Tibial artery (tissue), 4 donors: ENCODE measurements at regions not wholly inside any gene's neighbourhood (a gene's known extent, or its start where the extent isn't known, plus 50 kb on each side); places are given as distances from the start of the nearest gene placed in this dataset.

Source experiments
- DNase-seq, 2 donors: peaks; one replicate each; pipeline ENCODE4 v3.0.0-alpha.2; 2019
- H3K27ac ChIP-seq, 2 donors: fragments of 200-600 bp; sonication (generic) in 1 of 2; 1 replicate in 1 of 2; 2 replicates in 1 of 2; pipeline ENCODE4 v1.5.1; 2018 to 2019; ENCODE audit warnings: mild to moderate bottlenecking in 1 of 2
- H3K27me3 ChIP-seq, 2 donors: fragments of 200-600 bp; sonication (generic) in 1 of 2; one replicate each; pipeline versions ENCODE4 v1.5.1 to v1.6.0; 2016 to 2019
- H3K36me3 ChIP-seq, 3 donors: fragments of 200-600 bp; sonication (generic) in 2 of 3; one replicate each; pipeline ENCODE4 v1.5.1; 2016 to 2019; ENCODE audit warnings: mild to moderate bottlenecking in 2 of 3
- H3K4me1 ChIP-seq, 4 donors: fragments of 200-600 bp; sonication (generic) in 2 of 4; 1 replicate in 3 of 4; 2 replicates in 1 of 4; pipeline ENCODE4 v1.5.1; 2016 to 2019
- H3K4me3 ChIP-seq, 2 donors: fragments of 200-600 bp; sonication (generic) in 1 of 2; 1 replicate in 1 of 2; 2 replicates in 1 of 2; pipeline ENCODE4 v1.5.1; 2018 to 2019; ENCODE audit warnings: mild to moderate bottlenecking in 2 of 2
- H3K9me3 ChIP-seq, 3 donors: fragments of 200-600 bp; sonication (generic) in 1 of 3; one replicate each; pipeline ENCODE4 v1.5.1; 2016 to 2019
- CTCF ChIP-seq, 2 experiments: fragments of 200-600 bp in 1 of 2; fragments of 450-650 bp in 1 of 2; IDR thresholded peaks; one replicate each; pipeline ENCODE4 v1.5.1; 2017 to 2019; ENCODE audit warnings: antibody characterized with exemption in 2 of 2, mild to moderate bottlenecking in 1 of 2, moderate library complexity in 1 of 2
- intact Hi-C: fragments of 100-400 bp; cut with DNase I; formaldehyde crosslinking; loops from one replicate; pipeline ENCODE4 v1.15.0; 2023; ENCODE audit warnings: low total_unique reads

- DNase-seq: no peak
- TF ChIP-seq CTCF (IDR thresholded peaks at IDR 0.05): no peak
- no peaks in the 10 kb centered on the region for H3K4me1 ChIP-seq
- H3K36me3 ChIP-seq: no peaks in the 10 kb centered on the region
- no peak overlapping the region for H3K27ac ChIP-seq
- intact Hi-C loops: no loop called here
- H3K4me3 ChIP-seq: no peak overlapping the region
- H3K27me3 ChIP-seq: no peaks in the 10 kb centered on the region
- peaks cover 0 to 9% (median 0%) of the 10 kb centered on the region in 3 donors for H3K9me3 ChIP-seq
Observed at GRCh38 chr13:22561581-22561980, 619.2 kb upstream of the SGCG start.

GRCh38 chr13:22562116-22562515, 618.7 kb upstream of the SGCG start:
- H3K4me3 ChIP-seq: no peak overlapping the region
- H3K4me1 ChIP-seq: no peaks in the 10 kb centered on the region
- intact Hi-C loops: no loop called here
- peaks cover 0 to 9% (median 0%) of the 10 kb centered on the region in 3 donors for H3K9me3 ChIP-seq
- no peak overlapping the region for H3K27ac ChIP-seq
- no peaks in the 10 kb centered on the region for H3K27me3 ChIP-seq
- DNase-seq: no peak
- no peak for TF ChIP-seq CTCF (IDR thresholded peaks at IDR 0.05)
- no peaks in the 10 kb centered on the region for H3K36me3 ChIP-seq

- H3K4me1 ChIP-seq: no peaks in the 10 kb centered on the region
- H3K4me3 ChIP-seq: no peak overlapping the region
- intact Hi-C loops: no loop called here
- no peaks in the 10 kb centered on the region for H3K36me3 ChIP-seq
- DNase-seq: no peak
- H3K9me3 ChIP-seq: peaks cover 0 to 9% (median 0%) of the 10 kb centered on the region in 3 donors
- H3K27me3 ChIP-seq: no peaks in the 10 kb centered on the region
- H3K27ac ChIP-seq: no peak overlapping the region
- no peak for TF ChIP-seq CTCF (IDR thresholded peaks at IDR 0.05)
Observed at GRCh38 chr13:22563272-22563671, 617.5 kb upstream of the SGCG start.

GRCh38 chr13:22569811-22570210, 611.0 kb upstream of the SGCG start:
- intact Hi-C loops: no loop called here
- H3K9me3 ChIP-seq: peaks cover 0 to 2% (median 0%) of the 10 kb centered on the region in 3 donors
- TF ChIP-seq CTCF (IDR thresholded peaks at IDR 0.05): no peak
- no peaks in the 10 kb centered on the region for H3K27me3 ChIP-seq
- H3K4me3 ChIP-seq: no peak overlapping the region
- H3K36me3 ChIP-seq: no peaks in the 10 kb centered on the region
- H3K4me1 ChIP-seq: no peaks in the 10 kb centered on the region
- no peak for DNase-seq
- H3K27ac ChIP-seq: no peak overlapping the region

GRCh38 chr13:22589880-22590279, 590.9 kb upstream of the SGCG start:
- H3K27me3 ChIP-seq: no peaks in the 10 kb centered on the region
- no peaks in the 10 kb centered on the region for H3K4me1 ChIP-seq
- H3K27ac ChIP-seq: no peak overlapping the region
- intact Hi-C loops: no loop called here
- DNase-seq: no peak
- peaks cover 0 to 3% (median 0%) of the 10 kb centered on the region in 3 donors for H3K9me3 ChIP-seq
- H3K4me3 ChIP-seq: no peak overlapping the region
- no peaks in the 10 kb centered on the region for H3K36me3 ChIP-seq
- no peak for TF ChIP-seq CTCF (IDR thresholded peaks at IDR 0.05)

- intact Hi-C loops: no loop called here
- Histone ChIP-seq H3K4me1 (no peaks in the 10 kb centered on the region), H3K36me3 (no peaks in the 10 kb centered on the region), H3K9me3 (no peaks in the 10 kb centered on the region), H3K27me3 (no peaks in the 10 kb centered on the region), H3K27ac (no peak overlapping the region), H3K4me3 (no peak overlapping the region)
- DNase-seq: no peak
- TF ChIP-seq CTCF (IDR thresholded peaks at IDR 0.05): no peak
Observed at GRCh38 chr13:22592515-22592914, 588.3 kb upstream of the SGCG start.
